ENCODE measurements at regions not wholly inside any gene's neighbourhood (a gene's known extent, or its start where the extent isn't known, plus 50 kb on each side); places are given as distances from the start of the nearest gene placed in this dataset.

DNA sequence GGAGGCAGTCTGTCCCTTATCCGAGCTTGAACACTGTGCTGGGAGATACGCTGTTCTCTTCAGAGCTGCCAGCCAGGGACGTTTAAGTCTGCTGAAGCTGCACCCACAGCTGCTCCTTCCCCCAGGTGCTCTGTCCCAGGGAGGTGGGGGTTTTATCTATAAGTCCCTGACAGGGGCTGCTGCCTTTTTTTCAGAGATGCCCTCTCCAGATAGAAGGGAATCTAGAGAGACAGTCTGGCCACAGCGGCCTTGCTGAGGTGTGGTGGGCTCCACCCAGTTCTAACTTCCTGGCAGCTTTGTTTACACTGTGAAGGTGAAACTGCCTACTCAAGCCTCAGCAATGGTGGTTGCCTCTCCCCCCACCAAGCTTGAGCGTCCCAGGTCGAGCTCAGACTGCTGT is 319.9 kb upstream of the GRM7 start:
- TF ChIP-seq, protein P1, sequence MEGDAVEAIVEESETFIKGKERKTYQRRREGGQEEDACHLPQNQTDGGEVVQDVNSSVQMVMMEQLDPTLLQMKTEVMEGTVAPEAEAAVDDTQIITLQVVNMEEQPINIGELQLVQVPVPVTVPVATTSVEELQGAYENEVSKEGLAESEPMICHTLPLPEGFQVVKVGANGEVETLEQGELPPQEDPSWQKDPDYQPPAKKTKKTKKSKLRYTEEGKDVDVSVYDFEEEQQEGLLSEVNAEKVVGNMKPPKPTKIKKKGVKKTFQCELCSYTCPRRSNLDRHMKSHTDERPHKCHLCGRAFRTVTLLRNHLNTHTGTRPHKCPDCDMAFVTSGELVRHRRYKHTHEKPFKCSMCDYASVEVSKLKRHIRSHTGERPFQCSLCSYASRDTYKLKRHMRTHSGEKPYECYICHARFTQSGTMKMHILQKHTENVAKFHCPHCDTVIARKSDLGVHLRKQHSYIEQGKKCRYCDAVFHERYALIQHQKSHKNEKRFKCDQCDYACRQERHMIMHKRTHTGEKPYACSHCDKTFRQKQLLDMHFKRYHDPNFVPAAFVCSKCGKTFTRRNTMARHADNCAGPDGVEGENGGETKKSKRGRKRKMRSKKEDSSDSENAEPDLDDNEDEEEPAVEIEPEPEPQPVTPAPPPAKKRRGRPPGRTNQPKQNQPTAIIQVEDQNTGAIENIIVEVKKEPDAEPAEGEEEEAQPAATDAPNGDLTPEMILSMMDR (IDR thresholded peaks at IDR 0.05), result no peak
- TF ChIP-seq POLR2A (IDR thresholded peaks at IDR 0.05), result no peak
